T-helper 17 cell (primary cell): ENCODE measurements at regions not wholly inside any gene's neighbourhood (a gene's known extent, or its start where the extent isn't known, plus 50 kb on each side); places are given as distances from the start of the nearest gene placed in this dataset.
"Not testable (repeated sequence)": the region's sequence is repeated elsewhere in the genome, so short reads cannot be mapped to it uniquely, and the experiment has no call there.

Experiments used
- ATAC-seq: fragments of 150-1000 bp; cut with Tn5 transposase; 2 replicates; pipeline ENCODE4 v1.10.0; 2021; ENCODE audit warnings: mild to moderate bottlenecking, moderate library complexity
- DNase-seq, 3 donors: peaks; one replicate each; pipeline versions ENCODE4 v3.0.0 to v3.0.0-alpha.2; 2020 to 2021
- H3K9me3 ChIP-seq: one replicate; pipeline ENCODE4 v1.7.0; 2013; ENCODE audit warnings: low read length, mild to moderate bottlenecking; ENCODE audit not compliant: control insufficient read depth, poor library complexity, severe bottlenecking
- H3K27ac Mint-ChIP-seq: one replicate; pipeline ENCODE4 v1.8.0; 2022; ENCODE audit warnings: mild to moderate bottlenecking, moderate library complexity, mixed read lengths
- H3K27me3 Mint-ChIP-seq: one replicate; pipeline ENCODE4 v1.8.0; 2022; ENCODE audit warnings: mixed read lengths
- H3K36me3 Mint-ChIP-seq: one replicate; pipeline ENCODE4 v1.8.0; 2022; ENCODE audit warnings: low read depth, mixed read lengths
- H3K4me1 Mint-ChIP-seq: one replicate; pipeline ENCODE4 v1.8.0; 2022; ENCODE audit warnings: mild to moderate bottlenecking, mixed read lengths
- H3K4me3 Mint-ChIP-seq: one replicate; pipeline ENCODE4 v1.8.0; 2022; ENCODE audit warnings: mild to moderate bottlenecking, moderate library complexity, mixed read lengths

DNA sequence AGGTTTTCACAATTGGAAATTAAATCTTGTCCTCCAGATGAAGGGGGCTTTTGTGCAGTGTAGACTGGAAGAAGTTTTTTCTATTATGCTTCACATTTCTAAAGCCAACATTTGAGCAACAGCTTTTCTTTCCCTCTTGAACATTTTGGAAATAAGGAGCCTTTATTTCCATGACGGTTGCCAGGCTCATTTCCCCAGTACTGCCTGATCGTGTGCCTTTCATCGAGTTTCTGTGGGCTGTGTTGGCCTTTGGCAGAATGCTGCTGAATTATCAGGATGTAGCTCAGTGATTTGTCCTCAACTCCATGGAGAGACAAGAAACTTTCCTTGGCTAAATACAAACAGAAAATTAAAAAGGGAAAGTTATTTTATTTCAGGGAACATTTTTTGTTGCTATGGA, 314.8 kb upstream of the LRRC3B start:
- no peaks in the 10 kb centered on the region for H3K9me3 ChIP-seq
- H3K4me3 Mint-ChIP-seq: no peak overlapping the region
- no peak for DNase-seq
- H3K27me3 Mint-ChIP-seq: no peaks in the 10 kb centered on the region
- no peaks in the 10 kb centered on the region for H3K4me1 Mint-ChIP-seq
- no peaks in the 10 kb centered on the region for H3K36me3 Mint-ChIP-seq
- H3K27ac Mint-ChIP-seq: no peak overlapping the region
- no peak for ATAC-seq

DNA sequence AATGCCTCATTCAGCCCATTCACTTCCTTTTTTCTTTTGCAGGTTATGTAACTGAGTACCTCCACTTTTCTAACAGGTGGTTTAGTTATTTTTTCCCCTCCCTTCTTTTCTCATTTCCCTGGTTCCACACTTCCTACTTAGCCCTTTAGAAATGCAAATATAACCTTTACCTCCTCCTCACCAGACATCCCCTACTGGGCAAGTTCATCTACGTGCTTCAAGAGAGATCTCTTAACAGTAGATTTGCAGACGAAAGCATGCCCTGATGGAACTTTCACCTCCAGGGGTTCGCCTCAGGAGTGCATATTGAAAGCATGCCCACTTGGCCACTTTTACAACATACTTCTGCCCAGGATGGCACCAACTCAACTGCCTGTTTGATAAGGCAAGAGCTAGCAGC, 314.1 kb upstream of the LRRC3B start:
- DNase-seq (no peak), ATAC-seq (no peak)
- no peak overlapping the region for H3K4me3 Mint-ChIP-seq
- no peaks in the 10 kb centered on the region for H3K4me1 Mint-ChIP-seq
- no peaks in the 10 kb centered on the region for H3K36me3 Mint-ChIP-seq
- no peaks in the 10 kb centered on the region for H3K27me3 Mint-ChIP-seq
- no peaks in the 10 kb centered on the region for H3K9me3 ChIP-seq
- H3K27ac Mint-ChIP-seq: no peak overlapping the region

DNA sequence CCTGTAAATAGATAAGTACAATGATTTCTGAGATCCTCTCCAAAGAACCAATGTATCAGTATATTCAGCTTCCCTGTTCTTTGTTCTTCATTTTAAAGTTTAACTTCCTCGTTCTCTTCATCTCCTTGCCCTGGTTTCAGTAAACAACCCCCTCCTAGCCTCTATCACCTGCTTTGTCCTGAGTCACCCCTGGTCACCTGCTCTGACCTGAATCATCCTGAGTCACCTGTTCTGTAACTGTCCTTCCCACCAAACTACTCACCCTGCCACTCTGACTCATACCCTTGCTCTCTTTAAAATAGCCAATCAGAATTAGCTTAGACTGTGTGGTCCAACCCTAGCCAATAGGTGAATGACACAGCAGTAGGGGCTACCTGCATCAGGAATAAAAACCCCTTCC, 313.0 kb upstream of the LRRC3B start:
- H3K27ac Mint-ChIP-seq, H3K27me3 Mint-ChIP-seq, ATAC-seq, H3K36me3 Mint-ChIP-seq, H3K9me3 ChIP-seq, H3K4me3 Mint-ChIP-seq, DNase-seq, H3K4me1 Mint-ChIP-seq: not testable (repeated sequence)

GRCh38 chr3:26312816-26313215, 309.8 kb upstream of the LRRC3B start:
- Mint-ChIP-seq H3K27me3 (no peaks in the 10 kb centered on the region), H3K4me3 (no peak overlapping the region), H3K4me1 (no peaks in the 10 kb centered on the region), H3K27ac (no peak overlapping the region), H3K36me3 (no peaks in the 10 kb centered on the region)
- H3K9me3 ChIP-seq: no peaks in the 10 kb centered on the region
- ATAC-seq (no peak), DNase-seq (no peak)

DNA sequence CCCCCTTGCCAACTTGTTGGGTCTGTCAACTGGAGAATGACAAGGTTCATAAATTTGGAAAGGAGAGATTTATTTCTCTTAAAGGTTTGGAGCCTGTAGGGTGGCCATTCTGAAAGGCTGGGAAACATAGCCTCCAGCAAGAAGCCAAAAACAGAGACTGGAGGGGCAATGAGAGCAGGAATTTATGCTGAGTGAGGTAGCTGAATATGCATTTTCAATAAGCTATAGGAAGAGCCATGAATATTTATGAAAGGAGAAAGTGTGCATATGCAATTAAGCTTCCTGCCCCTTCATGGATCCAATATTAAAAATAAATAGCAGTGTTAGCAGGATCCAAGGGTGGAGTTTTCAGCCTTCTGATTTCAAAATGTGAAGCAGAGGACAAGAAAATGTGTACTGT, 306.1 kb upstream of the LRRC3B start:
- Mint-ChIP-seq H3K4me1 (no peaks in the 10 kb centered on the region), H3K27ac (no peak overlapping the region), H3K4me3 (no peak overlapping the region), H3K36me3 (no peaks in the 10 kb centered on the region), H3K27me3 (no peaks in the 10 kb centered on the region)
- no peak for ATAC-seq
- no peak for DNase-seq
- peaks cover 2% of the 10 kb centered on the region for H3K9me3 ChIP-seq

GRCh38 chr3:26323741-26324140, 298.8 kb upstream of the LRRC3B start:
- H3K4me1 Mint-ChIP-seq, H3K9me3 ChIP-seq, H3K4me3 Mint-ChIP-seq, H3K27ac Mint-ChIP-seq, H3K27me3 Mint-ChIP-seq, H3K36me3 Mint-ChIP-seq, DNase-seq, ATAC-seq: not testable (repeated sequence)

GRCh38 chr3:26340001-26340400, 282.6 kb upstream of the LRRC3B start:
- DNase-seq (no peak), ATAC-seq (no peak)
- Mint-ChIP-seq H3K36me3 (no peaks in the 10 kb centered on the region), H3K4me1 (no peaks in the 10 kb centered on the region), H3K4me3 (no peak overlapping the region), H3K27ac (no peak overlapping the region), H3K27me3 (no peaks in the 10 kb centered on the region)
- H3K9me3 ChIP-seq: no peaks in the 10 kb centered on the region

- Mint-ChIP-seq H3K4me3 (no peak overlapping the region), H3K36me3 (no peaks in the 10 kb centered on the region), H3K27me3 (no peaks in the 10 kb centered on the region), H3K4me1 (no peaks in the 10 kb centered on the region), H3K27ac (no peak overlapping the region)
- H3K9me3 ChIP-seq: no peaks in the 10 kb centered on the region
- DNase-seq (no peak), ATAC-seq (no peak)
These were observed 278.9 kb upstream of the LRRC3B start for GRCh38 chr3:26343647-26344046.

GRCh38 chr3:26345613-26346012, 277.0 kb upstream of the LRRC3B start:
- H3K4me1 Mint-ChIP-seq: no peaks in the 10 kb centered on the region
- H3K4me3 Mint-ChIP-seq: no peak overlapping the region
- H3K36me3 Mint-ChIP-seq: no peaks in the 10 kb centered on the region
- ATAC-seq: no peak
- no peaks in the 10 kb centered on the region for H3K27me3 Mint-ChIP-seq
- DNase-seq: no peak
- no peaks in the 10 kb centered on the region for H3K9me3 ChIP-seq
- no peak overlapping the region for H3K27ac Mint-ChIP-seq

GRCh38 chr3:26346497-26346896, 276.1 kb upstream of the LRRC3B start:
- H3K9me3 ChIP-seq: no peaks in the 10 kb centered on the region
- Mint-ChIP-seq H3K4me1 (no peaks in the 10 kb centered on the region), H3K4me3 (no peak overlapping the region), H3K27me3 (no peaks in the 10 kb centered on the region), H3K27ac (no peak overlapping the region), H3K36me3 (no peaks in the 10 kb centered on the region)
- DNase-seq: no peak
- no peak for ATAC-seq

GRCh38 chr3:26347150-26347549, 275.4 kb upstream of the LRRC3B start:
- Mint-ChIP-seq H3K4me3 (no peak overlapping the region), H3K4me1 (no peaks in the 10 kb centered on the region), H3K27ac (no peak overlapping the region), H3K36me3 (no peaks in the 10 kb centered on the region), H3K27me3 (no peaks in the 10 kb centered on the region)
- H3K9me3 ChIP-seq: no peaks in the 10 kb centered on the region
- DNase-seq (no peak), ATAC-seq (no peak)

DNA sequence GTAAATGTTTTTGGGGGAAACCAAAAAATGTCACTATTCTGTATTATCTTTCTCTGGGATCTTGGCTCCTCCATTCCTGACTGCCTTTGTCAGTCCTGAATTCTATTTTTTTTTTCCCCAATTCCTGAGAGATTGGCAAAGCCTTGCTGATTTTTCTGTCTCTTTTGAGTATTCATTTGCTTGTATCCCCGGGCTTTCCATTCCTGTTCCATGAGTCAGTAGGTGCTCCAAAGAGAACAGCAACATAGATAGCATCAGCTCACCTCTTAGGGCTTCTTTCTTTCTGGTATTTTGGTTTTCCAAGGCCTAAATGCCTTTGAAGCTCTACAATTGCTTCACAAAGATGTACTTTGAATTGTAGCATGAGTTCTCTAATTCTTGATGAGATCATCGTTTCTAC, 271.7 kb upstream of the LRRC3B start:
- DNase-seq (no peak), ATAC-seq (no peak)
- Mint-ChIP-seq H3K27me3 (no peaks in the 10 kb centered on the region), H3K4me1 (no peaks in the 10 kb centered on the region), H3K36me3 (no peaks in the 10 kb centered on the region), H3K27ac (no peak overlapping the region), H3K4me3 (no peak overlapping the region)
- H3K9me3 ChIP-seq: no peaks in the 10 kb centered on the region

GRCh38 chr3:26353097-26353496, 269.5 kb upstream of the LRRC3B start:
- no peaks in the 10 kb centered on the region for H3K36me3 Mint-ChIP-seq
- H3K4me1 Mint-ChIP-seq: no peaks in the 10 kb centered on the region
- no peaks in the 10 kb centered on the region for H3K9me3 ChIP-seq
- no peak overlapping the region for H3K27ac Mint-ChIP-seq
- DNase-seq (no peak), ATAC-seq (no peak)
- H3K4me3 Mint-ChIP-seq: no peak overlapping the region
- no peaks in the 10 kb centered on the region for H3K27me3 Mint-ChIP-seq

DNA sequence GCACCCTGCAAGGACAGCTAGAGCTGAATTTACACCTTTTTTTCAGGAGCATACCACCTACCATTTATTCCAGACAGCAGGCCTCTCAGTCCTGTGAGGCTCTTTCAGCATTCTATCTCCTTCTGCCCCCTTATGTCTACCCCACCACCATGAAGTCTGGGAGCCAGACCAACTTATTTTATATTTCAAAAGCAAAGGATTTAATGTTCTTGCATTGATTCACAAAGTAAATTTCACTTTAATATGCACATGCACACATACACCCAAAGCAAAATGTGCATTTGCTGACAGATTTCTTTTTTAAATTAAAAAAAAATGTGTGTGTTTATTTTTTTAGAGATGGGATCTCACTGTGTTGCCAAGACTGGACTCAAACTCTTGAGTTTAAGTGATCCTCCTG, 264.2 kb upstream of the LRRC3B start:
- Mint-ChIP-seq H3K4me1 (no peaks in the 10 kb centered on the region), H3K27ac (no peak overlapping the region), H3K4me3 (no peak overlapping the region), H3K36me3 (no peaks in the 10 kb centered on the region), H3K27me3 (no peaks in the 10 kb centered on the region)
- ATAC-seq (no peak), DNase-seq (no peak)
- no peaks in the 10 kb centered on the region for H3K9me3 ChIP-seq

DNA sequence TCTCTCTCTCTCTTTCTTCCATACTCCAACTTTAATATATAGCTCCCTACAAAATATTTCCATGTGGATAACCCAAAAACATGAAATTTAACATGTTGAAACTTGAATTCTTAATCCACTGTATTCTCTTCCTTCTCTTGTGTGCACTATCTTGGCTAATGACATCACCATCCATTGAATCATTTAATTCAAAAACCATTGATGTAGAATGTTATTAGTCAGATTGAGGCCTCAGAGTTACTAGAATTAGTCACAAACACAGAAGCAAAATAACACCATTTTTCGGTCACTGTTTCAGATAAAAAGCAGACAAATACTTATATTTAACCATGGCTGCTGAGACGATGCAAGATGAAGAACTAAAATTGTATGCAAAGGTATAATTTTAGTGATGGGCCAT, 256.9 kb upstream of the LRRC3B start:
- no peaks in the 10 kb centered on the region for H3K36me3 Mint-ChIP-seq
- no peaks in the 10 kb centered on the region for H3K27me3 Mint-ChIP-seq
- no peak for ATAC-seq
- no peak for DNase-seq
- no peaks in the 10 kb centered on the region for H3K9me3 ChIP-seq
- no peak overlapping the region for H3K4me3 Mint-ChIP-seq
- no peak overlapping the region for H3K27ac Mint-ChIP-seq
- no peaks in the 10 kb centered on the region for H3K4me1 Mint-ChIP-seq
